Thyroid gland (tissue), 4 donors: ENCODE measurements at regions not wholly inside any gene's neighbourhood (a gene's known extent, or its start where the extent isn't known, plus 50 kb on each side); places are given as distances from the start of the nearest gene placed in this dataset.

Experiments
- POLR2A ChIP-seq, 2 donors: fragments of 450-650 bp; IDR thresholded peaks; one replicate each; pipeline ENCODE4 v1.6.1; 2017; ENCODE audit warnings: antibody characterized with exemption in 2 of 2, mild to moderate bottlenecking in 2 of 2, moderate library complexity in 1 of 2
- TF ChIP-seq, protein P1 (sequence below), 6 experiments: fragments of 200-600 bp in 3 of 6; fragments of 450-650 bp in 3 of 6; sonication (generic) in 3 of 6; IDR thresholded peaks; one replicate each; pipeline ENCODE4 v1.5.1; 2016 to 2019; ENCODE audit warnings: antibody characterized with exemption in 6 of 6, mild to moderate bottlenecking in 2 of 6, inconsistent platforms in 1 of 6, moderate library complexity in 1 of 6

DNA sequence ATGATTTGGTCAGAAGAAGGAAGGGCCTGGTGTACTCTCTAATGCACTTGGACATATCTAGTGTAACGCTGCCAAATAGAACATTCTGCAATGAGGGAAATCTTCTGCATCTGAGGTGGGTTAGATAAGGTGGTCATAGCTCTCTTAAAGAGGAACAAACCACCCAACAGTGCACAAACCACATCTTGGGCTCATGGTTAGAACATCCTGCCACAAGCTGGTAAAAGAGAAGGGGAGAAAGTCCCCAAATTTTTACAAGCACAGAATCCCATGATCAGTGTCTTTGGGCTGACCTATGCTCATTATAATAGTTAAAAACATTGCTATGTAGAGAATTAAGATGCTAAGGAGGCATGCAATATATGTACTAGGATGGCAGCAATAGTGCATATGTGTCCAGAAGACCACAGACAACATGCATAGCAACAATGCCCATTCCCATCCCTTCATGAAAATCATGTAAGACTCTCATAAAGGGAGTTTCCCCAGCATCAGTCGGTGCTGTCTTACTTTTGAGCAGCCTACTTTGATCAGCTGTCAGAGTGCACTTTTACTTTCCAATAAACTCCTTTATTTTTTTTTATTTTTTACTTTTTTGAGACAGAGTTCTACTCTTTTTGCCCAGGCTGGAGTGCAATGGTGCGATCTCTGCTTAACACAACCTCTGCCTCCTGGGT, 99.7 kb upstream of the SLC7A11 start:
- TF ChIP-seq, protein P1, sequence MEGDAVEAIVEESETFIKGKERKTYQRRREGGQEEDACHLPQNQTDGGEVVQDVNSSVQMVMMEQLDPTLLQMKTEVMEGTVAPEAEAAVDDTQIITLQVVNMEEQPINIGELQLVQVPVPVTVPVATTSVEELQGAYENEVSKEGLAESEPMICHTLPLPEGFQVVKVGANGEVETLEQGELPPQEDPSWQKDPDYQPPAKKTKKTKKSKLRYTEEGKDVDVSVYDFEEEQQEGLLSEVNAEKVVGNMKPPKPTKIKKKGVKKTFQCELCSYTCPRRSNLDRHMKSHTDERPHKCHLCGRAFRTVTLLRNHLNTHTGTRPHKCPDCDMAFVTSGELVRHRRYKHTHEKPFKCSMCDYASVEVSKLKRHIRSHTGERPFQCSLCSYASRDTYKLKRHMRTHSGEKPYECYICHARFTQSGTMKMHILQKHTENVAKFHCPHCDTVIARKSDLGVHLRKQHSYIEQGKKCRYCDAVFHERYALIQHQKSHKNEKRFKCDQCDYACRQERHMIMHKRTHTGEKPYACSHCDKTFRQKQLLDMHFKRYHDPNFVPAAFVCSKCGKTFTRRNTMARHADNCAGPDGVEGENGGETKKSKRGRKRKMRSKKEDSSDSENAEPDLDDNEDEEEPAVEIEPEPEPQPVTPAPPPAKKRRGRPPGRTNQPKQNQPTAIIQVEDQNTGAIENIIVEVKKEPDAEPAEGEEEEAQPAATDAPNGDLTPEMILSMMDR (IDR thresholded peaks at IDR 0.05): no peak
- TF ChIP-seq POLR2A (IDR thresholded peaks at IDR 0.05): no peak
